CD14-positive monocyte (primary cell): ENCODE measurements at regions not wholly inside any gene's neighbourhood (a gene's known extent, or its start where the extent isn't known, plus 50 kb on each side); places are given as distances from the start of the nearest gene placed in this dataset.
A peak's percentile ranks its signal among the peaks of the same experiment; 100 is the strongest.
"Not testable (repeated sequence)": the region's sequence is repeated elsewhere in the genome, so short reads cannot be mapped to it uniquely, and the experiment has no call there.

Experiments used
- DNase-seq, 3 donors: peaks; one replicate each; pipeline ENCODE4 v3.0.0-alpha.2; 2011 to 2022
- H2AFZ ChIP-seq: 2 replicates; pipeline ENCODE4 v1.6.0; 2012; ENCODE audit warnings: mild to moderate bottlenecking, low read depth, low read length, inconsistent platforms; ENCODE audit not compliant: insufficient read depth, poor library complexity, severe bottlenecking
- H3K27ac ChIP-seq, 2 donors: 1 replicate in 1 of 2; 2 replicates in 1 of 2; pipeline ENCODE4 v1.5.1; 2012 to 2013; ENCODE audit warnings: low read length in 2 of 2, control low read depth in 1 of 2, inconsistent platforms in 1 of 2, low read depth in 1 of 2, mild to moderate bottlenecking in 1 of 2
- H3K27me3 ChIP-seq, 2 donors: one replicate each; pipeline versions ENCODE4 v1.6.0 to v1.6.1; 2011 to 2013; ENCODE audit warnings: low read length in 2 of 2; ENCODE audit not compliant: control insufficient read depth in 2 of 2, insufficient read depth in 2 of 2
- H3K36me3 ChIP-seq, 2 donors: replicated peaks in 1 of 2; 1 replicate in 1 of 2; 2 replicates in 1 of 2; pipeline versions ENCODE4 v1.5.1 to v1.6.1; 2012 to 2013; ENCODE audit warnings: low read length in 2 of 2, control low read depth in 1 of 2, inconsistent platforms in 1 of 2, mild to moderate bottlenecking in 1 of 2; ENCODE audit not compliant: insufficient read depth in 2 of 2, control insufficient read depth in 1 of 2
- H3K4me1 ChIP-seq, 2 donors: 1 replicate in 1 of 2; 2 replicates in 1 of 2; pipeline versions ENCODE4 v1.5.1 to v1.6.1; 2012 to 2013; ENCODE audit warnings: low read length in 2 of 2, control low read depth in 1 of 2, inconsistent platforms in 1 of 2, mild to moderate bottlenecking in 1 of 2, moderate library complexity in 1 of 2; ENCODE audit not compliant: insufficient read depth in 2 of 2, control insufficient read depth in 1 of 2
- H3K4me2 ChIP-seq: replicated peaks from 2 replicates; pipeline ENCODE3; 2012; ENCODE audit warnings: low read length, moderate library complexity, mild to moderate bottlenecking; ENCODE audit not compliant: poor library complexity, severe bottlenecking; ENCODE audit errors: extremely low read depth
- H3K4me3 ChIP-seq, 3 experiments: fragments of 200-600 bp in 1 of 3; sonication (generic) in 1 of 3; replicated peaks in 1 of 3; 1 replicate in 2 of 3; 2 replicates in 1 of 3; pipeline ENCODE4 v1.5.1; 2011 to 2013; ENCODE audit warnings: low read length in 3 of 3, mild to moderate bottlenecking in 3 of 3, control low read depth in 2 of 3, low read depth in 2 of 3, inconsistent platforms in 1 of 3, moderate library complexity in 1 of 3
- H3K79me2 ChIP-seq: 2 replicates; pipeline ENCODE4 v1.6.0; 2012; ENCODE audit warnings: mild to moderate bottlenecking, control low read depth, inconsistent platforms, low read length, moderate library complexity; ENCODE audit not compliant: insufficient read depth
- H3K9ac ChIP-seq: 2 replicates; pipeline ENCODE4 v1.6.0; 2017; ENCODE audit warnings: low read length, mild to moderate bottlenecking; ENCODE audit not compliant: insufficient read depth, poor library complexity, severe bottlenecking
- H3K9me3 ChIP-seq, 2 donors: replicated peaks in 1 of 2; 1 replicate in 1 of 2; 2 replicates in 1 of 2; pipeline versions ENCODE4 v1.5.1 to v1.6.1; 2012 to 2013; ENCODE audit warnings: low read length in 2 of 2, control low read depth in 1 of 2; ENCODE audit not compliant: control insufficient read depth in 1 of 2, insufficient read depth in 1 of 2
- H4K20me1 ChIP-seq: 2 replicates; pipeline ENCODE4 v1.6.0; 2012; ENCODE audit warnings: mild to moderate bottlenecking, low read length, control low read depth, moderate library complexity; ENCODE audit not compliant: insufficient read depth
- H3K27ac Mint-ChIP-seq, 7 donors: one replicate each; pipeline ENCODE4 v1.8.0; 2020; ENCODE audit warnings: mild to moderate bottlenecking in 7 of 7, mixed read lengths in 7 of 7, moderate library complexity in 6 of 7, inconsistent platforms in 2 of 7
- H3K27me3 Mint-ChIP-seq, 3 donors: one replicate each; pipeline ENCODE4 v1.8.0; 2021 to 2022; ENCODE audit warnings: low read depth in 3 of 3, mild to moderate bottlenecking in 3 of 3, mixed read lengths in 3 of 3, moderate library complexity in 3 of 3, inconsistent platforms in 1 of 3
- H3K36me3 Mint-ChIP-seq, 2 donors: one replicate each; pipeline ENCODE4 v1.8.0; 2020; ENCODE audit warnings: mixed read lengths in 2 of 2, inconsistent platforms in 1 of 2, mild to moderate bottlenecking in 1 of 2
- H3K4me1 Mint-ChIP-seq: one replicate; pipeline ENCODE4 v1.8.0; 2020; ENCODE audit warnings: mild to moderate bottlenecking, mixed read lengths
- H3K4me3 Mint-ChIP-seq, 2 donors: one replicate each; pipeline ENCODE4 v1.8.0; 2020; ENCODE audit warnings: mild to moderate bottlenecking in 2 of 2, mixed read lengths in 2 of 2, moderate library complexity in 1 of 2
- H3K9me3 Mint-ChIP-seq, 7 donors: one replicate each; pipeline ENCODE4 v1.8.0; 2020 to 2022; ENCODE audit warnings: mixed read lengths in 7 of 7, mild to moderate bottlenecking in 6 of 7, moderate library complexity in 6 of 7, inconsistent platforms in 2 of 7
- CTCF ChIP-seq: fragments of 200-600 bp; IDR thresholded peaks from one replicate; pipeline ENCODE4 v1.8.0; 2022; ENCODE audit warnings: antibody characterized with exemption, mild to moderate bottlenecking
- WGBS: methylation state at CpG from one replicate; pipeline ENCODE4 v1.1.5; 2013; ENCODE audit warnings: missing lambda C conversion rate; ENCODE audit not compliant: insufficient coverage; 5-methylcytosine and 5-hydroxymethylcytosine counted together
- intact Hi-C, 2 donors: fragments of 100-400 bp; cut with micrococcal nuclease; formaldehyde crosslinking; loops; one replicate each; pipeline versions ENCODE4 v1.15.0 to v1.15.1; 2023

GRCh38 chr20:53856300-53857295 lies 213.8 kb downstream of the BCAS1 start:
- peak overlapping the region in 1 of 2 donors; percentile 77 for H3K27ac ChIP-seq
- no peaks in the 10 kb centered on the region for H3K9me3 ChIP-seq
- Mint-ChIP-seq H3K27ac (peak overlapping the region; percentile 70 to 93 (median 88)), H3K4me1 (peaks cover 35% of the 10 kb centered on the region), H3K36me3 (no peaks in the 10 kb centered on the region), H3K4me3 (no peak overlapping the region), H3K27me3 (peaks cover 0 to 3% (median 2%) of the 10 kb centered on the region in 3 donors), H3K9me3 (no peaks in the 10 kb centered on the region)
- H3K79me2 ChIP-seq: no peaks in the 10 kb centered on the region
- no peak overlapping the region for H3K9ac ChIP-seq
- peaks cover 19 to 26% of the 10 kb centered on the region in 2 donors for H3K4me1 ChIP-seq
- no peak for TF ChIP-seq CTCF
- no peak overlapping the region for H2AFZ ChIP-seq
- DNase-seq: peak in 1 of 3 donors; percentile 32
- intact Hi-C loops: no loop called here
- no CpG with 5 or more reads among the region's 5 CpGs for WGBS
- peak overlapping the region in 1 of 3 experiments; percentile 32 for H3K4me3 ChIP-seq
- no peaks in the 10 kb centered on the region for H4K20me1 ChIP-seq
- H3K4me2 ChIP-seq: peak overlapping the region; percentile 49
- H3K36me3 ChIP-seq: no peaks in the 10 kb centered on the region
- no peaks in the 10 kb centered on the region for H3K27me3 ChIP-seq

GRCh38 chr20:53855733-53856132 lies 214.7 kb downstream of the BCAS1 start:
- no peaks in the 10 kb centered on the region for H3K9me3 ChIP-seq
- H2AFZ ChIP-seq: no peak overlapping the region
- no peak overlapping the region for H3K9ac ChIP-seq
- no peak for TF ChIP-seq CTCF
- Mint-ChIP-seq H3K9me3 (no peaks in the 10 kb centered on the region), H3K27me3 (peaks cover 0 to 3% (median 2%) of the 10 kb centered on the region in 3 donors), H3K4me1 (peaks cover 35% of the 10 kb centered on the region), H3K36me3 (no peaks in the 10 kb centered on the region), H3K27ac (peak overlapping the region; percentile 83 to 93 (median 91)), H3K4me3 (peak overlapping the region; percentile 60 to 77)
- no peaks in the 10 kb centered on the region for H3K27me3 ChIP-seq
- no peaks in the 10 kb centered on the region for H3K36me3 ChIP-seq
- intact Hi-C loops: no loop called here
- H3K79me2 ChIP-seq: no peaks in the 10 kb centered on the region
- peak overlapping the region; percentile 28 to 77 for H3K27ac ChIP-seq
- H3K4me2 ChIP-seq: peak overlapping the region; percentile 49
- DNase-seq: peak; percentile 51 to 77 (median 62)
- peak overlapping the region in 1 of 3 experiments; percentile 32 for H3K4me3 ChIP-seq
- no peaks in the 10 kb centered on the region for H4K20me1 ChIP-seq
- peaks cover 19 to 26% of the 10 kb centered on the region in 2 donors for H3K4me1 ChIP-seq
- 70% methylated on average over 4 of the region's 5 CpGs for WGBS

GRCh38 chr20:53854609-53854926 lies 215.8 kb downstream of the BCAS1 start:
- H3K4me1 Mint-ChIP-seq: peaks cover 37% of the 10 kb centered on the region
- H3K27ac ChIP-seq, intact Hi-C loops, H3K36me3 Mint-ChIP-seq, H3K27me3 ChIP-seq, H3K4me3 ChIP-seq, H4K20me1 ChIP-seq, H3K9ac ChIP-seq, H3K27ac Mint-ChIP-seq, H3K36me3 ChIP-seq, H3K79me2 ChIP-seq, H3K4me3 Mint-ChIP-seq, DNase-seq, H2AFZ ChIP-seq, H3K9me3 Mint-ChIP-seq, H3K4me2 ChIP-seq, H3K27me3 Mint-ChIP-seq, H3K9me3 ChIP-seq: not testable (repeated sequence)
- no CpG with 5 or more reads among the region's 10 CpGs for WGBS
- peaks cover 20 to 32% of the 10 kb centered on the region in 2 donors for H3K4me1 ChIP-seq
